Stimulated activated CD4-positive, alpha-beta T cell treated with anti-CD3 and anti-CD28 coated beads, Interleukin-4, amount 100 ng/mL, for 1 hour (primary cell): ENCODE measurements at regions not wholly inside any gene's neighbourhood (a gene's known extent, or its start where the extent isn't known, plus 50 kb on each side); places are given as distances from the start of the nearest gene placed in this dataset.

Source experiments
- DNase-seq: peaks from one replicate; pipeline ENCODE4 v3.0.0-alpha.2; 2020

GRCh38 chr6:43861212-43861894 lies 91.3 kb downstream of the VEGFA start:
- no peak for DNase-seq

DNA sequence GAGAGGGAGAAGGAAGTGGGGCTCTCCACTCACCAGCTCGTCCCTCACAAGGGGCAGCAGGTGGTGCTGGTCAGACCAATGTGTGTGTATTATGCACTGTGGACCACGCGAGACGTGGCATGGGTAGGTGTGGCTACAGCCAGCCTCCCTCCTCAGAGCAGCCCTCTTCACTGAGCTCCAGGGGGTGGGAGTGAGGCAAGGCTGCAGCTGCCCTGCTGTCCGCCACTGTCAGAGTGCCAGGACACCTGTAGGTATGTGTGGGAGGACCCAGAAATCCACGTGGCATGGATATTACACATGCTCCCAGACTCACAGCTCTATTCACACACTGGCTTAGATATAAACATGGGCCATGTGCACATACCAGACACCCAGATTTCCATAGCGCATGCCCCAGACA lies 90.3 kb downstream of the VEGFA start:
- DNase-seq: no peak

DNA sequence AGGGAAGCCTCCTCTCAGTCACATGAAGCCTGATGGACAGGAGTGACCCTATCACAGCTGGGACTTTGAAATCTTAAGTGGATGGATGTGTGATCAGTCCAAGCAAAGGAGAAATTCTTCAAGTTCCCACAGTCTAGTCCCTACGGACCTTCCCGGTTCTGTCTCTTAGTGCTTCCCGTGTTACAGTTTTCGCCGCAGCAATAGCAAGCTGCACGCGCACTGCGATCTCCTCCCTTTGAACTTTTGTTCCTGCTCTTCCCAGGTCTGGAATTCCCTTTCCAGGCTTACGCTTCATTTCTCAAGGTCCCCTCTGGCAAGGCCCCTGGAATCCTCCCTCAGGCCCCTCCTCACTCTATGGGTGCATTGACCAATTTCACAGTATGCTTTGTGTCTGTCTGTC lies 89.2 kb downstream of the VEGFA start:
- no peak for DNase-seq

DNA sequence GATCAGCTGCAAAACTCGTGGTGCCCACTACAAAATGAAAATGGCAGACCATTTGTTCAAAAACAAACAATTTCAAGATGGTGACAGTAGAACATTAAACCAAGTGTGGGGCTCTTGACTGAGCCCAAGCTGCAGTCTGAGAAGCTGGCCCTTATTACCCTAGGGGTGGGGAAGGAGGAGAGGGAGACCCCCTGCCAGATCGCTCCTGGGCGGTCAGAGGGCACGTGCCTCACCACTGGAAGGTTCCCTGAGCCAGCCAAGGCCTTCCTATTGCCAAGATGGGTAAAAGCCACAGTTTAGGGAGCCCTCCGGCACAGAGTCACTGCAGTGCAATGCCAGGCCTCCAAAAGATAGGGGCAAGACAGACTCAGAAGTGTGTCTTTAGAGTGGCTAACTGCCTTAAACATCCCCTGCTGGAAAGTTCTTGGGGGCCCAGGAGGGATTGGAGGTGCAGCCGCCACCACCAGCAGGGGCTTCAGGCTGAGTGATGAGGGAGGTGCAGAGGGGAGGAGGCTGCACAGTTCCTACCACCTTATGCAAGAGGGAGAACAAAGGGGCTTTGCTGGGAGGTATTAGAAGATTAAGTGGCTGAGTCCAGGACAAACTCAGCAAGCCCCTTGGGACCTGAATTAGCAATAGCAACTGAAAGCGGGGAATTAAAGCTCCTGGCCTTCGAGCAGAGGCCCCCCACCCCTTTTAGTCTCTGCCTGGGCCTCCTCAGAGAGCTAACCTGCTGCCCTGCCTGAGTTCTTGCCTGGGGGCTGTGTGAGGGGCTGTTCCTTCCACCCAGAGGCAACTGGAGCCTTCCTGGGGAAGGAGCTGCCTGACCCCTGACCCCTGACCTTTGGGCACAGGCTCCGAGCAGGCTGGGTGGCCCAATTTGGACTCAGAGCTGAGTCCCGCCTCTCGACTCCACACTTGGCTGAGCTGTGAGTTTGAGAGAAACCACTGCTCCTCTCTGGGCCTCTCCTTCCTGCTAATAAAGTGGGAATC lies 88.4 kb downstream of the VEGFA start:
- DNase-seq: no peak

- DNase-seq: no peak
Observed at GRCh38 chr6:43856005-43856765, 86.2 kb downstream of the VEGFA start.

DNA sequence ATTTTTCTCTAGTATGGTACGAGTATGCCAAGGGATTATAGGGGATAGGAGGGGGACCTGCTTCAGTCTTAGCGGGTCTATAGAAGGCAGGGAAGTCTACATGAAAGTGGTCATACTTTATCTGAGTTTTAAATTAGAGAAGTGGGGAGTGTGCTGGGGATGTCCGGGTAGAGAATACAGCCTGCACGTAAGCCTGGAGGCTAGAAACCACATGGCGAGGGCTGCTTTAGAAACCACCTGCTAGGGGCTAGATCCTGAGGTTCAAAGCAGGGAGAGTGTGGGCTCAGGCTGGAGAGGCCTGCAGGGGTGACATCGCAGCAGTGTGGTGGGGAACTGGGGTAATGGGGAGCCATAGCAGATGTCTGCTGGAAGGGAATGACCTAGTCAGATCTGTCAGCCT lies 85.2 kb downstream of the VEGFA start:
- no peak for DNase-seq

- DNase-seq: no peak
Observed at GRCh38 chr6:43853066-43853650, 83.1 kb downstream of the VEGFA start.

DNA sequence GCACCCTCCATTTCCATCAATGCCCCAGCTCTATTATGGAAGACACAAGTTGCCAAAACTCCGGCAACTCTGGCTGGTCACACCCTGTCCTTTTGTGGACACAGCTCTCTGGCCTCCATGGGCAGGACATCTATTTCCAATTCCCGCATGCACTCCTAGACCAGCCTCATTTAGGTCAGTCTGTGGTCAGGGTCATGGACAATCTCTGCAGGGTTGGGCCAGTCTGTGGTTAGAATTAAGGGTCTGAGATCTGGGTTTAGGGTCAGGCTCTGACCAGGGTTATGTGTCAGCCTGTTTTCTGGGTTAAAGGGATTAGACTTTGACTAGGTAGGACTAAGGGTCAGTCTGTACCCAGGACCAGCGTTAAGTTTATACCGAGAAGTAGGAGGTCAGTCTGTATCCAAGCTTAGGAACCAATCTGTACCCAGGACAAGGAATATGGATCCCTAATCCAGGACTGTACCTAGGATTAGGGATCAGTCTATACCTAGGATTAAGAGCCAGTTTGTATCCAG lies 82.4 kb downstream of the VEGFA start:
- DNase-seq: no peak

DNA sequence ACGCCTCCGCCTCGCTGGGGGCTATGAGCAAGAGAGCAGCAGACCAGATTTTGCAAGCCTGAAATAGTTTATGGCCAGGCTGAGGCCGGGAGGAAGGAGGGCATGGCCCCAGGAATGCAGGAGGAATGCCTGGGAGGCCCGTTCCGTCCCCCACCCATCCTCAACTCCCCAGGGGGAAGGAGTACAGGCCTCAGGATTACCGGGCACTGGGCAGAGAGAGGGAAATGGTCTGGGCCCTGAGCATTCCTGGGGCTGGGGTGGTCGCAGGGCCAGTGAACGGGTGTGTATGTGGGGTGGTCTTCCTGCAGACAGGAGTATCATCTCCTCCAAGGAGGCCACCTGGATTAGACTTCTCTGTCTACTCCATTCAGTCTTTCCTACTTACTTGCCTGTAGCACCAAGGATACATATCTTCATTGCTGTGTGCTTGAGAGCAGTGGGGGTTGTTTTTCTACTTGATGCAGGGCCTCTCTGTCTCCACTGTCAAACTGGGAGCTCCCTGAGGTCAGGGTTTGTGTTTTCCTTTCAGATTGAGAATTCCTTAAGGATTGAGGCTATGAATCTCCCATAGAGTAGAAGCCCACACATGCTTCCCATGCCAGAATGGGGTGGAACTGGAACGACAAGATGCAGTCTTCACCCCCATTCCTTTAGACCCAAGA lies 81.3 kb downstream of the VEGFA start:
- DNase-seq: no peak

GRCh38 chr6:43850314-43851203 lies 80.5 kb downstream of the VEGFA start:
- no peak for DNase-seq

DNA sequence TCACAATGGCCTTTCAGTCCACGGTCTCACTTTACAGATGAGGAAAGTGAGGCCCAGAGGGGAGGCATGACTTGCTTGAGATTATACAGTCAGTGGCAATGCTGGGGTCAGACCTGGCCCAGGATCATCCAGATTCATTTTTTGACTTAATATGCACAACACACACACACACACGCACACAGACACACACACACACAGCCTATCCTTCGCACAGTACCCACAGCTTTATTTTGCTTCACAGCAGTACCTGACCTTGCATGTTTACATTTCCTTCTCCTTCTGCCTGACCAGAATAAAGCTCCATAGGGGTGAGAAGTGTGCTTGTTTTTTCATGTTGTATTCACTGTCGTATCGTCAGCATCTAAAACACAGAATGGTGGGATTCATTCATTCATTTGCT lies 79.8 kb downstream of the VEGFA start:
- no peak for DNase-seq

DNA sequence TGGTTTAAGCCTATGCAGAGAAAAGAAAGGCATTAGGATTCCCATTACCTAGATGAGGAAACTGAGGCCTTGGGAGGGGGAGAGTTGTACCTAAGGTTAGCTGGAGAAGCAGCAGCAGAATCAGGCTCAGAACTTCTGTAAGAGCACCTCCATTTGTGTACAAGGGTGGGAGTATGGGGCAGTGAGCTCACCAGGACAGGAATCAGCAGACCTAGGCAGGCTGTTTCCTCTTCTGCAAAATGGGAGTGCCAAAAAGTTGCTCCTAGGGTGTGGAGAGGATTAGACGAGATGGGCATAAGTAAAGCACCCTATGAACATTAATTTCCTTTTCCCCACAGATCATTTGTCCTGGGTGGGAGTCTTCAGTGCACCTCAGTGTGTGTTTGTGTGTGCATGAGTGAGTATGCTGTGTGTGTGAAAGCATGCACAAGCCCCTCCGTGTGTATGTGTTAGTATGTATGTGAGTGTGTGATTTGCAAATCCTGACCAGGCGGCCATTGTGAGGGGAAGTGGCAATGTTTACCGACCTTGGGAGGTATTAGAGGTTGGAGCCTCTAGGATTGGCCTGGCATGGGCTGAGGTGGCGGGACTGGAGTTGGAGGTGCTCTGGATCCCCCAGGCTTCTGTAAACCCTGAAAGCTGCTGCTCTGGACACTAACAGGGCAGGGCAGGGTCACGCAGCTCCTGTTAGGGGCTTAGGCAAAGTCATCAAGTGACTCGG lies 78.8 kb downstream of the VEGFA start:
- DNase-seq: no peak

DNA sequence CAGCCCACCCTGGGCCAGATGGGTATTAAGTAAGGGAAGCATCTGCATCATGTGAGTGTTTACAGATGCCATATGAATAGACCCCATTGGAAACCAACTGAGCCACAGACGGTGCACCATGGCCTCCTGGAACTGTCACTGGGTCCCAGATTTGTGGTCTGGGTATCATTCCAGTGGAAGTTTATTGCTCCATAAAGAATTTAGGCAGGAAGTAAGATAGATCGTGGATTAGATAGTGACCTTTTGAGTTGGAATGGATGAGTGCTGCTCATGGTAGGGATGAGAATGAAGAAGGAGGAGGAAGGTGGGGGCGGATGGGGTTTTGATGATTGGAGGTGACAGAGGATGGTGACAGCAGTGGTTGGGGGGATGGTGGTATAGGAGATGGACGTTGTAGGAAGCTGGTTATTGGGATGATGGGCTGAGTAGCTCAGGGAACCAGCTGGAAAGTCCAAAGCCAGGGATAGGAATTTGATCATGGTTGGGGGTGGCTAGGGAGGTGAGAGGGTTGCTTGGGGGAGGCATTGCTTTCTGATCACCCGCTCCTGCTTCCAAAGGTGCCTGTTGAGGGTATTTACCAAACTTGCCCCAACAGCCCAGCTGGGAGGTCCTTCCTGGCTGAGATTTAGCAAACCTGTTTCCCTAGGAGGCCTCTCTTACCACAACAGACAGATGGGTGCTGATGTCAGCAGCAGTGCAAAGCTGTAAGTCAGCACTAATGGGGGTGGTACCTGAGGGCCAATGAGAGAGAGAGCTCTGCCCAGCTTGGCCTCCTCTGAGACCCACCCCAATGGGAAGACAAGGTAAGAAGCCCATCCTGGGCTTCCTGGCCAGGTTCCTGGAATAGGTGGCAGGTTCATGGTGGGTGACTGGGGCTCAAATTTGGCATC lies 78.0 kb downstream of the VEGFA start:
- DNase-seq: no peak

DNA sequence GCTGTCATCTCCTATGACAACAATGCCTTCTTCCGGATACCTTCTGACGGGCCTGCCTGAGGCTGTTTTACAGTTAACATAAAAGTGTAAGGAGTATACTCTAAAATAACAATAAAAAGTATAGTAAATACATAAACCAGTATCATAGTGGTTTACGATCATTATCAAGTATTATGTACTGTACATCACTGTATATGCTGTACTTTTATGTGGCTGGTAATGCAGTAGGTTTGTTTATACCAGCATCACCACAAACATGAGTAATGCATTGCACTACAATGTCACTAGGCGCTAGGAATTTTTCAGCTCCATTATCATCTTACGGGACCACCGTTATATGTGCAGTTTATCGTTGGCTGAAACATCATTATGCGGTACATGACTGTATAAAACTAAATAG lies 76.5 kb downstream of the VEGFA start:
- DNase-seq: no peak

DNA sequence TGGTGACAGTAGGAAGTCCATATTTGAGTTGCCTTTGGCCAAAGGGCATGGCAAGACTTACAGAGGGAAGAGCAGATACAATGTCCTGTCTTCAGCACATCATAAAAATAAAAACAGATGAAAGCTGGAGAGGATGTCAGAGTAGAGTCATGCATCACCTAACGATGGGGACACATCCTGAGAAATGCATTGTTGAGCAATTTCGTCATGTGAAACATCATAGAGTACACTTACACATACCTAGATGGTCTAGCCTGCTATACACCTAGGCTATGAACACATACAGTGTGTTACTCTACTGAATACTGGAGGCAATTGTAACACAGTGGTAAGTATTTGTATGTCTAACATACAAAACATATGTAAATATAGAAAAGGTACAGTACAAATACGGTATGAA lies 75.6 kb downstream of the VEGFA start:
- no peak for DNase-seq

DNA sequence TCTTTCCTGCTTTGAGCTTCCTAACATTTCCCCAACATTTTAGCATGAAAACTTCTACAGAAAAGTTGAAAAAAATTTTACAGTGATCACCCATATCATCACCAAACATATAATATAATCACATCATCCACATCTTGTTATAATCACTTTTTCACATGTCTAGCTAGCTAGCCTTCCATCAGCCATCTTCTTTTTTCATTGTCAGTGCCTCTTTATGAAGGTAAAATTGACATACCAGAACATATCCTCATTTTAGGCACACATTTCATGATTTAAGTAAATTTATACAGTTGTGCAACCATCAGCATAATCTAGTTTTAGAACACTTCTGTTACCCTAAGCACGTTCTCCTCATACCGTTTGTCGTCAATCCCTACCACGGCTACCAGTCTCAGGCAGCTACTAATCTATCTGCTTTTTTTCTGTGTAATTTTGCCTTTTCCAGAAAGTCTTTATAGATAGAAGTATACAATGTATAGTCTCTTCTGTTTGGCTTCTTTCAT lies 73.7 kb downstream of the VEGFA start:
- DNase-seq: no peak

- no peak for DNase-seq
Observed at GRCh38 chr6:43843097-43843645, 73.2 kb downstream of the VEGFA start.

DNA sequence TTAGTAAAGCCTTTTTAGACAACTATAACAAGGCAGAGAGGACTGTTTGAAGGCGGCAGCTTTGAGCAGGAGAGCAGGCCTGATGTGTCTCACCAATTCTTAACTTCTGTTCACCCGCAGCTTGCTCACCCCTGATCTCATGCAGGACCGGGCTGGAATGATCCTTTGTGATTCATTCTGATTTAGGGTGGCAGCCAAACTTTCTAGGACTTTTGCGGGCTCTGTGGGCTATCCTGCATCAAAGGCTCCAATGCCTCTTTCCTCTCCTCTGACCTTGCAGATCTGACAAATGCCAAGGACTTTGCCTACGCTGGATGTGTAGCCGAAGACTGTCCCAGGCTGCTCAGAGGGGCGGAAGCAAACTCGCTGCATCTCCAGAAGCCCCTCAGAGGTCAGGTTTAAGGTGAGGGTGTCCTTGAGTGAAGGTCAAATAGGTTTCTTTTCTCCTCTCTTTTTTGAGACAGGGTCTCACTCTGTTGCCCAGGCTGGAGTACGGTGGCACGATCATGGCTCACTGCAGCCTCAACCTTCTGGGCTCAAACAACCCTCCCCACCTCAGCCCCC lies 72.3 kb downstream of the VEGFA start:
- no peak for DNase-seq
